HG03565 (cell line): ENCODE measurements at regions not wholly inside any gene's neighbourhood (a gene's known extent, or its start where the extent isn't known, plus 50 kb on each side); places are given as distances from the start of the nearest gene placed in this dataset.

Source experiments
- ATAC-seq: cut with Tn5 transposase; IDR thresholded peaks from one replicate; pipeline ENCODE4 v1.9.1; 2021; ENCODE audit warnings: mild to moderate bottlenecking, moderate library complexity; ENCODE audit not compliant: unreplicated experiment

DNA sequence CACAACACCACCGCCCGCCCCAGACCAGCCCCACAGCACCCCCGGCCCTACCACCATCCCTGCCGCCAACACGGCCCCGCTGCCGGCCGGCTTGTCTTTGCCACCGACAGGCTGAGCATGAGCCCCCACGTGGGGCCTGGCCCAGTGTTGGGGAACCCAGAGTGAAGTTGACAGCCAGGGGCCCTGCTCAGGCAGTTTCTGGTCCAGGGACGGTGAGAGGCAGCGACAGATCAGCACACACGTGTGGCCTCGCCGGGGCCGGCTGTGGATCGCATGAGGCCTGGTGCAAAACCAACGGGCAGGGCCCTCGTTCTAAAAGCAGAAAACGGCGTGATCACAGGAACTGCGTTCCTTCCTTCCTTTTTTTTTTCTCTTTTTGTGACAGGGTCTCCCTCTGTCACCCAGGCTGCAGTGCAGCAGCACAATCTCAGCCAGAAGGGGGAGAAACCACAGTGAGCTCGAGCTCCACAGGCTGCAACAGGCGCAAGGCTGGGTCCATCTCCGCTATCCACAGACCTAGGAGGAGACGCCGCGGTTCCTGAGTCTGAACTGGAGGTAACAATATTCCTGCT lies 50.5 kb upstream of the FBRSL1 start:
- no peak for ATAC-seq

- no peak for ATAC-seq
These were observed 51.2 kb upstream of the FBRSL1 start for GRCh38 chr12:132438726-132439125.

DNA sequence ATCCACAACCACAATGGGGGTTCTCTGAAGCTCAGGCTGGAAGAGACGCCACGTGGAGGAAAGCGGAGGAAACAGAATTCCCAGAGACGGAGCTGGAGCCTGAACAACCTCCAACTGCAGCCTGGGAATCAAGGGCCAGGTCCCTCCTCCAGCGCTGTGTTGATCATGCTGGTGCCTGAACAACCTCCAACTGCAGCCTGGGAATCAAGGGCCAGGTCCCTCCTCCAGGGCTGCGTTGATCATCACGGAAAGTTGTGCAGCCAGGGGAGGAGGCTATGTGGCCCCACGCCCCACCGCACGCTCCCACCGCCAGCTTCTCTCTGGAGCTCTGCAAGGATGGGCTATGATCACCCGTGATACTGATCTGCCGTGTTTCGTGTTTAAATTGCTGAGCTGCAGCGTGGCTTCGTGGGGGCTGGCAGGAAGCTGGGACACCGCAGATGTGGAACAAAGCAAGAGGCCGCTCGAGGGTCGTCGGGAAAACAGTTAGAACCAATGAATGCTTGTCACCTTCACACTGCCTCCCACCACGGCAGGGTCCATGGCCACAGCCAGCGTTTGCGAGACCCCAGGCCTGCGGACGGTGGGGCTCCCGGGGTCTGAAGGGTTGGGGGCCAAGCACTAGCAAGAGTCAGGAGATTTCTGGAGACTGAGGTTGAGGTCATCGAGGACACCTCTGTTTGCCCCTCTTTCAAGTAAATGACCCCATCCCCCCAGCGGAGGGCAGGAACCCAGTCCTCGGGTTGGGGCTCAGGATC lies 51.8 kb upstream of the FBRSL1 start:
- no peak for ATAC-seq

DNA sequence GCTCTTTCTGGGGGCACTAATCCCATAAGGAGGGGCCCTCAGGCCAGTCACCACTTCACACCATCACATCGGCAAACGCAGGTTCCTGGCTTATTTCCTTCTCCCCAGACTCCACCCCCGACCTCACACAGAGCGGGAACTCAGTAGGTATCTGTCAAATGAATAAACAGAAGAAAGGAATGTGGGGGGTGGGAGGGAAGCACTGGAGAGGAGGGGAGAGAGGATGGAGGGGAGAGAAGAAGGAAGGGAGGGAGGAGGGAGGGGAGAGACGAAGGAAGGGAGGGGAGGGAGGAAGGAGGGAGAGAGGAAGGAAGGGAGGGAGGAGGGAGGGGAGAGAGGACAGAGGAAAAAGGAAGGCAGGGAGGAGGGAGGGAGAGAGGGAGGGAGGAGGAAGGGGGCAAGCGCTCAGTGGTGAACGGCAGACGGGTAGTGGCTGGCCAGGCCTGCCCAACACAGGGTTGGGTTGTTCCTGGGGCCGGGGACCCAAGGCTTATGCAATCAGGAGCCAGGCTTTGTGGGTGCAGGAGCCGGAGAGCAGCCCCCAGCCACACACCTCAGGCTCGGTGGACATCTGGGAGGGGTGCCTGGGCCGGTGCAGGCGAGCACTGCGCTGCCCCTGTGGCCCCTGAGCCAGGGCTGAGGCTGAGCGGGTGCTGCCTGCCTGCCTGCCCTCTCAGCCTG lies 52.6 kb upstream of the FBRSL1 start:
- ATAC-seq, result no peak

DNA sequence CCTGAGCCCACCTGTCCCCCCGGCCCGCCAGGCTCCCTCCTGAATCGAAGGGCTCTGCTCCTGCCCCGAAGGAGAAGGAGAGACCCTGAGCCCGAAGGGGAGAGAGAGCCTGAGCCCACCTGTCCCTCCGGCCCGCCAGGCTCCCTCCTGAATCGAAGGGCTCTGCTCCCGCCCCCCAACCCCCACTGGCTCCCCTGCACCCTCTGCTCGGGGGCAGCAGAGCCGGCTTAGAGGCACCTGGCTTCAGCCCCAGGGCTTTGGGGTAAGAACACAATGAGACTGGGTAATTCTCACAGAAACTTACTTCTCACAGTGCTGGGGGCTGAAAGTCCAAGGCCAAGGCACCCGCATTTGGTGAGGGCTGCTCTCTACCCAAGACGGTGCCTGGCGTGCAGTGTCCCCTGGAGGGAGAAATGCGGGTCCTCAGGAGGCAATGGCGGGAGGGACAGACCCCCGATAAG lies 53.1 kb upstream of the FBRSL1 start:
- no peak for ATAC-seq

DNA sequence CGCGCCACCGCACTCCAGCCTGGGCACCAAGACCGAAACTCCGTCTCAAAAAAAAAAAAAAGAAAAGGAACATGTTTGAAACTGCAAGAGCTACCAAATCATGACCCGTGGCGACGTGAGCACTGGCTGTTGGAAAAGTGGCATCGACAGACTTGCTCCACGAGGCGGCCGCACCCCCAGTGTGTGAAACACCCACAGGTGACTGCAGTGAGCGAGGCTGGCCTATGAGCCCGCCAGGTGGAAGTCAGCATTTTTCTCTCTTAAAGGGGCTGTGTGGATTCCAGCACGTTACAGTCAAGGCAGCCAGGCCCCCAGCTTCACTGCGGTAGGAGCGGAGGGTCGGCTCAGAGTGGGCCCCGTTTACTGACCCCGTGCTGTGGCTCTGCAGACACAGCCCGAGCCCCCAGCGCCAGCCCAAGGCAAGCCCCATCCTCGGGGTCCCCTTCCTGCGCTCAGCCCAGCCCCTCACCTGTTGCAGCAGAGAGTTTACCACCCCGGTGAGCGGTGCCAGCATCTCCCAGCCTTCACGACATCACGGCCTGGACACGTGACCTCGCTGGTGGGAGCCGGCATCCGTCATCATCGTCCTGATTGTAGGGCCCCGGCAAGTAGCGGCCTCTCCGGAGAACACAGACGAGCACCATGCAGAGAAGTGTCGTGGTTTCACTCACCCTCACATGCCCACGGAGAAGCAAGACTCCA lies 54.3 kb upstream of the FBRSL1 start:
- no peak for ATAC-seq

GRCh38 chr12:132433641-132434395 lies 56.1 kb upstream of the FBRSL1 start:
- no peak for ATAC-seq

DNA sequence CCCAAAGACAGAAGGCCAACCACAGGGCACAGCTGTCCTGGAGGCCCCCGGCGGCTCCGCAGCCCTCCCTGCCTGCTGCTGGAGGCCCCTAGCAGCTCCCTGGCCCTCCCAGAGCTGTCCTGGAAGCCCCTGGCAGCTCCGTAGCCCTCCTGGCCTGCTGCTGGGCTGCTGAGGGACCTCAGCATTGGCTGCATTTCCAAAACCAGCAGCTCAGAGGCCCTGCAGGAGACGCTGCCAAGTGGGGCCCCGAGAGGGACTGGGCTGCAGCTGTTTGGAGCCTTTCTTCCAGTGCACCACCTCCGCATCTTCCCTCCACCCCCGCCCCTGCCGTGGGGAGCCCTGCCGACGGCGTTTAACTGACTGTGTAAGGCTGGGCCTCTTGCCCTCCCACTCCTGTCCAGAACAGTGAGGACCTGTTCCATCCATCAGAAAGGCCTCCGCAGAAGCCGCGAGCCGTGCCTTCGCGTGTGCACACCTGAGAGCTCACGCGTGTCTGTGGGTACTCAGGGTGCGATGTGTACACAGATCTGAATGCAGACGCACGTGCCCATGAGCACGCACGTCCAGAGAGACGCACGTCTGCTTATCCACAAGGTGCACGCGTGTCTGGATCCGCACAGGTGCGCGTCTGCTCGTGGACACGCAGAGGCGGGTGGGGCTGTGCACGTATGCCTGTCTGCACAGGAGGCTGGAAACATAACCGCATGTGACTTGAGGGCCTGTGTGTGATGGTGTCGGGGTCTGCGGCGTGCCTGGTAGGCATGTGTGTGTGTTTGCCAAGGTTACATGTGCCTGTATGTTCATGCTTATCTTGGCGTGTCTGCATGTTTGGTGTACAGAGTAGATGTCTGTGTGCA lies 57.0 kb upstream of the FBRSL1 start:
- no peak for ATAC-seq

DNA sequence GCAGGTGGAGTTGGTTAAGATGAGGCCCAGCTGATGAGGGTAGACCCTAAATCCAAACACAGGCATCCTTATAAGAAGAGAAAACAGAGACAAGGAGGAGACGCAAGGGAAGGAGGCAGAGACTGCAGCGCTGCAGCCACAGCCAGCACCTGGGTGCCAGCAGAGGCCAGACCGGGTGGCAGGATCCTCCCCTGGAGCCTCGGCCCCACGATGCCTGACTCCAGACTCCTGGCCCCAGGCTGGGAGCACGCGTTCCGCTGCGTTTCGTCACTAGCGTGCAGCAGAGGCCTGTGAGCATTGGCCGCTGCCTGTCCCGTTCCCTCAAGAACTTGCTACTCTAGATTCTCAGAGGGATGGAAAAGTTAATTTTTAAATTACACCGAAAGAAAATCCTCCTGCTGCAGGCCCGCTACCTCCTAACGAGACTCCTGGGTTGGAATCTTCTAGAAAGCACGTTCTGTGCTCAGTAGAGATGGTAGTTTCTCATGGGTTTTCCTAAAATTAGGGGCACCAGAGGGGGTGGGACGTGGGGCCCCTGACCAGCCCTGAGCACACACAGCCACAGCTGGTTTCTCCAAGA lies 57.7 kb upstream of the FBRSL1 start:
- no peak for ATAC-seq

GRCh38 chr12:132430838-132431774 lies 58.8 kb upstream of the FBRSL1 start:
- ATAC-seq, result no peak

- ATAC-seq, result no peak
These were observed 59.9 kb upstream of the FBRSL1 start for GRCh38 chr12:132429946-132430643.

- no peak for ATAC-seq
These were observed 60.4 kb upstream of the FBRSL1 start for GRCh38 chr12:132429602-132429945.

GRCh38 chr12:132428936-132429601 lies 60.9 kb upstream of the FBRSL1 start:
- no peak for ATAC-seq

GRCh38 chr12:132427999-132428935 lies 61.7 kb upstream of the FBRSL1 start:
- ATAC-seq, result no peak

GRCh38 chr12:132427174-132427768 lies 62.7 kb upstream of the FBRSL1 start:
- ATAC-seq, result no peak
